H1 (cell line): ENCODE measurements at regions not wholly inside any gene's neighbourhood (a gene's known extent, or its start where the extent isn't known, plus 50 kb on each side); places are given as distances from the start of the nearest gene placed in this dataset.

ENCODE experiments used
- CTCF ChIA-PET: fragments of 300-600 bp; sonication (Branson Sonifier 250); formaldehyde crosslinking; loops from one replicate; lab custom pipeline; 2021; ENCODE audit not compliant: partially characterized antibody; lab: Charles Lee
- POLR2A ChIA-PET: fragments of 300-600 bp; sonication (Branson Sonifier 250); formaldehyde crosslinking; loops from one replicate; lab custom pipeline; 2021; ENCODE audit warnings: inconsistent platforms; ENCODE audit not compliant: partially characterized antibody; lab: Charles Lee
- DNase-seq, 2 experiments: peaks; one replicate each; pipeline versions ENCODE4 v3.0.0 to v3.0.0-alpha.2; 2010 to 2022; ENCODE audit warnings: low spot score in 2 of 2, low read depth in 1 of 2, mixed read lengths in 1 of 2
- FAIRE-seq: peaks from 2 replicates; lab custom pipeline; 2011; peaks lifted over from hg19 to GRCh38; lab: Jason Lieb, UNC
- H2AFZ ChIP-seq: 2 replicates; pipeline ENCODE4 v1.8.1; 2012; ENCODE audit warnings: low read length, inconsistent platforms
- H2AK5ac ChIP-seq: 2 replicates; pipeline ENCODE4 v1.6.1; 2013; ENCODE audit warnings: low read depth, low read length
- H2BK120ac ChIP-seq: replicated peaks from 2 replicates; pipeline ENCODE3; 2013; ENCODE audit warnings: low read depth, low read length, inconsistent platforms
- H2BK12ac ChIP-seq: 2 replicates; pipeline ENCODE4 v1.6.1; 2013; ENCODE audit warnings: low read depth, low read length
- H2BK15ac ChIP-seq: 2 replicates; pipeline ENCODE4 v1.6.1; 2013; ENCODE audit warnings: low read length
- H2BK20ac ChIP-seq: 2 replicates; pipeline ENCODE4 v1.6.1; 2013; ENCODE audit warnings: low read length
- H2BK5ac ChIP-seq: 2 replicates; pipeline ENCODE4 v1.6.1; 2013; ENCODE audit warnings: low read depth, low read length
- H3K14ac ChIP-seq: 2 replicates; pipeline ENCODE4 v1.6.1; 2013; ENCODE audit warnings: inconsistent platforms; ENCODE audit not compliant: insufficient read length
- H3K18ac ChIP-seq: 2 replicates; pipeline ENCODE4 v1.6.1; 2013; ENCODE audit warnings: low read length; ENCODE audit errors: extremely low read depth
- H3K23ac ChIP-seq: 2 replicates; pipeline ENCODE4 v1.6.1; 2013; ENCODE audit warnings: inconsistent platforms; ENCODE audit not compliant: insufficient read length
- H3K23me2 ChIP-seq: 2 replicates; pipeline ENCODE4 v1.6.1; 2013; ENCODE audit warnings: low read depth, low read length
- H3K27ac ChIP-seq: 2 replicates; pipeline ENCODE4 v1.6.1; 2011; ENCODE audit warnings: low read depth, low read length, inconsistent platforms
- H3K27me3 ChIP-seq, 4 experiments: replicated peaks in 1 of 4; 1 replicate in 1 of 4; 2 replicates in 3 of 4; pipeline versions ENCODE4 v1.6.1 to v1.8.1; 2011 to 2013; ENCODE audit warnings: low read length in 3 of 4, mild to moderate bottlenecking in 3 of 4, inconsistent platforms in 2 of 4, mixed read lengths in 2 of 4, moderate library complexity in 1 of 4; ENCODE audit not compliant: control insufficient read depth in 3 of 4, insufficient read depth in 3 of 4; ENCODE audit errors: extremely low read depth in 1 of 4
- H3K36me3 ChIP-seq, 4 experiments: 2 replicates each; pipeline versions ENCODE4 v1.6.1 to v1.8.1; 2011 to 2013; ENCODE audit warnings: mild to moderate bottlenecking in 4 of 4, low read length in 3 of 4, moderate library complexity in 2 of 4, control low read depth in 1 of 4, inconsistent platforms in 1 of 4; ENCODE audit not compliant: insufficient read depth in 4 of 4, control insufficient read depth in 2 of 4
- H3K4ac ChIP-seq: replicated peaks from 2 replicates; pipeline ENCODE3; 2013; ENCODE audit warnings: low read length, low read depth, mixed read lengths, inconsistent platforms; ENCODE audit not compliant: insufficient read length
- H3K4me1 ChIP-seq, 4 experiments: replicated peaks in 1 of 4; 1 replicate in 1 of 4; 2 replicates in 3 of 4; pipeline versions ENCODE4 v1.6.1 to v1.8.1; 2011 to 2013; ENCODE audit warnings: low read length in 3 of 4, inconsistent platforms in 2 of 4, mixed read lengths in 1 of 4; ENCODE audit not compliant: insufficient read depth in 4 of 4, control insufficient read depth in 3 of 4
- H3K4me2 ChIP-seq, 2 experiments: 2 replicates each; pipeline versions ENCODE4 v1.6.1 to v1.8.1; 2011 to 2013; ENCODE audit warnings: low read depth in 2 of 2, low read length in 2 of 2, control low read depth in 1 of 2, inconsistent platforms in 1 of 2, mild to moderate bottlenecking in 1 of 2; ENCODE audit not compliant: insufficient read depth in 1 of 2
- H3K4me3 ChIP-seq, 4 experiments: fragments of 200-600, 300-600 bp in 1 of 4; sonication (generic), shearing (Covaris generic), sonication (Bioruptor Twin) in 1 of 4; 2 replicates each; pipeline versions ENCODE4 v1.5.1 to v1.8.1; 2011 to 2016; ENCODE audit warnings: low read length in 4 of 4, low read depth in 3 of 4, control low read depth in 2 of 4, inconsistent platforms in 2 of 4, mild to moderate bottlenecking in 2 of 4, mixed read lengths in 1 of 4, moderate library complexity in 1 of 4; ENCODE audit not compliant: insufficient read depth in 2 of 4; ENCODE audit errors: extremely low read depth in 1 of 4
- H3K56ac ChIP-seq: replicated peaks from 2 replicates; pipeline ENCODE3; 2013; ENCODE audit warnings: low read depth, mild to moderate bottlenecking, mixed read lengths, low read length, inconsistent platforms; ENCODE audit not compliant: insufficient read length
- H3K79me1 ChIP-seq: 2 replicates; pipeline ENCODE4 v1.6.1; 2013; ENCODE audit warnings: low read depth, low read length, control low read depth
- H3K79me2 ChIP-seq, 2 experiments: 2 replicates each; pipeline versions ENCODE4 v1.6.1 to v1.8.1; 2012 to 2013; ENCODE audit warnings: low read length in 2 of 2, mild to moderate bottlenecking in 2 of 2, inconsistent platforms in 1 of 2; ENCODE audit not compliant: insufficient read depth in 2 of 2, control insufficient read depth in 1 of 2
- H3K9ac ChIP-seq, 4 experiments: replicated peaks in 1 of 4; 1 replicate in 1 of 4; 2 replicates in 3 of 4; pipeline versions ENCODE4 v1.6.1 to v1.8.1; 2011 to 2013; ENCODE audit warnings: low read depth in 3 of 4, low read length in 3 of 4, control low read depth in 2 of 4, mild to moderate bottlenecking in 2 of 4, moderate library complexity in 2 of 4, inconsistent platforms in 1 of 4; ENCODE audit errors: extremely low read depth in 1 of 4
- H3K9me3 ChIP-seq, 2 experiments: 2 replicates each; pipeline versions ENCODE4 v1.6.1 to v1.8.1; 2012 to 2013; ENCODE audit warnings: mild to moderate bottlenecking in 2 of 2, moderate library complexity in 2 of 2, control low read depth in 1 of 2, inconsistent platforms in 1 of 2, low read depth in 1 of 2, low read length in 1 of 2, mixed read lengths in 1 of 2; ENCODE audit not compliant: insufficient read depth in 2 of 2
- H4K20me1 ChIP-seq, 2 experiments: replicated peaks in 1 of 2; 2 replicates each; pipeline versions ENCODE3 to v1.8.1; 2011 to 2013; ENCODE audit warnings: inconsistent platforms in 2 of 2, low read length in 2 of 2, mild to moderate bottlenecking in 1 of 2; ENCODE audit not compliant: insufficient read depth in 2 of 2, control insufficient read depth in 1 of 2
- H4K5ac ChIP-seq: 2 replicates; pipeline ENCODE4 v1.6.1; 2013; ENCODE audit warnings: low read length, low read depth, mixed read lengths, inconsistent platforms; ENCODE audit not compliant: insufficient read length
- H4K8ac ChIP-seq: 2 replicates; pipeline ENCODE4 v1.8.0; 2013; ENCODE audit warnings: mild to moderate bottlenecking, moderate library complexity, low read length, inconsistent platforms; ENCODE audit not compliant: insufficient read depth; ENCODE audit errors: extremely low read depth
- H4K91ac ChIP-seq: replicated peaks from 2 replicates; pipeline ENCODE3; 2013; ENCODE audit warnings: low read length, mixed read lengths, inconsistent platforms; ENCODE audit not compliant: insufficient read length
- ASH2L ChIP-seq: fragments of 200-600, 300-600 bp; sonication (generic); IDR thresholded peaks from one replicate; pipeline ENCODE4 v1.7.1; 2017; ENCODE audit warnings: low read length
- CHD1 ChIP-seq: IDR thresholded peaks from 2 replicates; pipeline ENCODE4 v1.6.1; 2012; ENCODE audit warnings: low read depth, low read length, improper control_type of control experiment
- CHD2 ChIP-seq: IDR thresholded peaks from 2 replicates; pipeline ENCODE4 v1.6.1; 2012; ENCODE audit warnings: low read length, improper control_type of control experiment
- CTBP2 ChIP-seq: IDR thresholded peaks from 2 replicates; pipeline ENCODE4 v1.7.0; 2011; ENCODE audit warnings: borderline replicate concordance, mild to moderate bottlenecking, moderate library complexity, mixed read lengths, low read length; ENCODE audit not compliant: insufficient read depth, insufficient read length
- CTCF ChIP-seq, 3 experiments: IDR thresholded peaks; 1 replicate in 2 of 3; 2 replicates in 1 of 3; pipeline versions ENCODE4 v1.5.1 to v1.6.1; 2011; ENCODE audit warnings: low read length in 3 of 3, mild to moderate bottlenecking in 3 of 3, inconsistent platforms in 2 of 3, low read depth in 1 of 3, moderate library complexity in 1 of 3; ENCODE audit not compliant: insufficient read depth in 1 of 3; ENCODE audit errors: control extremely low read depth in 1 of 3
- E2F6 ChIP-seq: IDR thresholded peaks from 2 replicates; pipeline ENCODE4 v1.6.1; 2012; ENCODE audit warnings: inconsistent platforms
- KDM4A ChIP-seq: IDR thresholded peaks from one replicate; pipeline ENCODE4 v1.7.1; 2012; ENCODE audit warnings: low read depth, mild to moderate bottlenecking, moderate library complexity, low read length, inconsistent platforms; ENCODE audit not compliant: severe bottlenecking
- KDM5A ChIP-seq: fragments of 200-600 bp; IDR thresholded peaks from 2 replicates; pipeline ENCODE4 v1.7.1; 2012; ENCODE audit warnings: mild to moderate bottlenecking, low read length, inconsistent platforms, mixed read lengths
- POLR2A ChIP-seq, 2 experiments: IDR thresholded peaks; 1 replicate in 1 of 2; 2 replicates in 1 of 2; pipeline ENCODE4 v1.6.1; 2011; ENCODE audit warnings: low read depth in 2 of 2, low read length in 2 of 2, mild to moderate bottlenecking in 2 of 2; ENCODE audit errors: control extremely low read depth in 1 of 2
- RAD21 ChIP-seq, 2 experiments: IDR thresholded peaks in 1 of 2; conservative IDR thresholded peaks in 1 of 2; 2 replicates each; pipeline ENCODE4 v1.6.1; 2011; ENCODE audit warnings: low read depth in 2 of 2, low read length in 2 of 2, improper control_type of control experiment in 1 of 2, inconsistent platforms in 1 of 2, mild to moderate bottlenecking in 1 of 2, moderate library complexity in 1 of 2
- SP4 ChIP-seq: IDR thresholded peaks from 2 replicates; pipeline ENCODE4 v1.6.1; 2012; ENCODE audit warnings: low read length, inconsistent platforms
- TAF1 ChIP-seq: IDR thresholded peaks from 2 replicates; pipeline ENCODE4 v1.6.1; 2011; ENCODE audit warnings: mild to moderate bottlenecking, low read depth, low read length
- TBP ChIP-seq: IDR thresholded peaks from 2 replicates; pipeline ENCODE4 v1.6.1; 2011; ENCODE audit warnings: low read depth, low read length, improper control_type of control experiment

GRCh38 chrY:15624370-15624769 lies 1100.0 kb downstream of the NLGN4Y start:
- Histone ChIP-seq H3K79me1 (no peaks in the 10 kb centered on the region), H3K23me2 (no peaks in the 10 kb centered on the region), H2AK5ac (no peak overlapping the region), H2BK120ac (no peak overlapping the region), H3K79me2 (no peaks in the 10 kb centered on the region), H3K14ac (no peak overlapping the region), H4K5ac (no peak overlapping the region), H3K4me1 (no peaks in the 10 kb centered on the region), H3K56ac (no peak overlapping the region), H2BK20ac (no peak overlapping the region), H3K4me2 (no peak overlapping the region), H4K8ac (no peak overlapping the region), H3K18ac (no peak overlapping the region), H3K4me3 (no peak overlapping the region), H4K20me1 (no peaks in the 10 kb centered on the region), H2AFZ (no peak overlapping the region; the same call in 1 of the 2 replicates), H2BK15ac (no peak overlapping the region), H3K23ac (no peak overlapping the region), H3K27ac (no peak overlapping the region), H4K91ac (no peak overlapping the region), H3K27me3 (no peaks in the 10 kb centered on the region), H3K4ac (no peak overlapping the region), H2BK5ac (no peak overlapping the region), H3K9me3 (no peaks in the 10 kb centered on the region), H2BK12ac (no peak overlapping the region), H3K36me3 (no peaks in the 10 kb centered on the region), H3K9ac (no peak overlapping the region)
- ChIA-PET POLR2A (no interaction called here), CTCF (interaction anchor here (0.6 kb wide), 1 partner anchor 278 kb away, joined by 3 read pairs; no protein-coding TSS in a partner anchor)
- no peak for DNase-seq
- FAIRE-seq: no peak
- TF ChIP-seq ASH2L (no peak), POLR2A (IDR thresholded peaks at IDR 0.05; ENCODE audit: control extremely low read depth in 1 of 2, low read depth in 2 of 2, low read length in 2 of 2) (no peak), TBP (no peak), SP4 (no peak), KDM4A (no peak), CTBP2 (no peak), CHD1 (no peak), CHD2 (no peak), RAD21 (IDR thresholded peaks at IDR 0.05 in 1 of 2, conservative IDR thresholded peaks at IDR 0.05 in 1 of 2; ENCODE audit: low read depth in 2 of 2, low read length in 2 of 2) (no peak), TAF1 (no peak), CTCF (IDR thresholded peaks at IDR 0.05; ENCODE audit: control extremely low read depth in 1 of 3, insufficient read depth in 1 of 3, low read depth in 1 of 3, low read length in 3 of 3) (no peak), KDM5A (no peak), E2F6 (no peak)
